GM18858 (cell line): ENCODE measurements at regions not wholly inside any gene's neighbourhood (a gene's known extent, or its start where the extent isn't known, plus 50 kb on each side); places are given as distances from the start of the nearest gene placed in this dataset.
A peak's percentile ranks its signal among the peaks of the same experiment; 100 is the strongest.
"Not testable (repeated sequence)": the region's sequence is repeated elsewhere in the genome, so short reads cannot be mapped to it uniquely, and the experiment has no call there.

Experiments used
- ATAC-seq: cut with Tn5 transposase; IDR thresholded peaks from one replicate; pipeline ENCODE4 v1.9.1; 2021; ENCODE audit not compliant: unreplicated experiment

GRCh38 chr3:145190761-145191160 is 970.2 kb downstream of the PLOD2 start:
- no peak for ATAC-seq

GRCh38 chr3:145191543-145191942 is 969.4 kb downstream of the PLOD2 start:
- ATAC-seq, result no peak

GRCh38 chr3:145197051-145197820 is 963.7 kb downstream of the PLOD2 start:
- no peak for ATAC-seq

- ATAC-seq, result no peak
Observed at GRCh38 chr3:145197821-145198220, 963.2 kb downstream of the PLOD2 start.

GRCh38 chr3:145209561-145209960 is 951.4 kb downstream of the PLOD2 start:
- no peak for ATAC-seq

GRCh38 chr3:145219355-145220235 is 941.4 kb downstream of the PLOD2 start:
- no peak for ATAC-seq

GRCh38 chr3:145224886-145225285 is 936.1 kb downstream of the PLOD2 start:
- no peak for ATAC-seq

- no peak for ATAC-seq
Observed at GRCh38 chr3:145243875-145244274, 917.1 kb downstream of the PLOD2 start.

- no peak for ATAC-seq
Observed at GRCh38 chr3:145244327-145244726, 916.7 kb downstream of the PLOD2 start.

GRCh38 chr3:145246291-145246690 is 914.7 kb downstream of the PLOD2 start:
- no peak for ATAC-seq

GRCh38 chr3:145248928-145249327 is 912.1 kb downstream of the PLOD2 start:
- no peak for ATAC-seq

GRCh38 chr3:145251311-145251710 is 909.7 kb downstream of the PLOD2 start:
- no peak for ATAC-seq

GRCh38 chr3:145257967-145258366 is 903.0 kb downstream of the PLOD2 start:
- ATAC-seq, result not testable (repeated sequence)

GRCh38 chr3:145259166-145259880 is 901.7 kb downstream of the PLOD2 start:
- ATAC-seq, result no peak

GRCh38 chr3:145263458-145263857 is 897.5 kb downstream of the PLOD2 start:
- not testable (repeated sequence) for ATAC-seq

- no peak for ATAC-seq
Observed at GRCh38 chr3:145266368-145266767, 894.6 kb downstream of the PLOD2 start.

- ATAC-seq, result no peak
Observed at GRCh38 chr3:145269106-145269505, 891.9 kb downstream of the PLOD2 start.

- ATAC-seq, result no peak
Observed at GRCh38 chr3:145272684-145273083, 888.3 kb downstream of the PLOD2 start.

GRCh38 chr3:145282505-145282904 is 878.5 kb downstream of the PLOD2 start:
- ATAC-seq, result no peak

GRCh38 chr3:145286937-145287336 is 874.0 kb downstream of the PLOD2 start:
- ATAC-seq, result peak; percentile 78

GRCh38 chr3:145290010-145290409 is 871.0 kb downstream of the PLOD2 start:
- no peak for ATAC-seq
